Neural cell (in vitro differentiated cells): ENCODE measurements at regions not wholly inside any gene's neighbourhood (a gene's known extent, or its start where the extent isn't known, plus 50 kb on each side); places are given as distances from the start of the nearest gene placed in this dataset.

Experiments used
- H2AFZ ChIP-seq: fragments of 200-600, 300-800 bp; sonication (generic), shearing (Covaris generic); 2 replicates; pipeline ENCODE4 v1.6.0; 2014; ENCODE audit warnings: low read depth, mild to moderate bottlenecking, antibody characterized with exemption, low read length, moderate library complexity
- H3F3A ChIP-seq: fragments of 200-600 bp; shearing (Covaris generic); 2 replicates; pipeline ENCODE4 v1.6.1; 2016; ENCODE audit warnings: mild to moderate bottlenecking, moderate library complexity, mixed read lengths, antibody characterized with exemption, low read length; ENCODE audit not compliant: insufficient read depth, poor library complexity, severe bottlenecking
- H3K27ac ChIP-seq: fragments of 200-600, 300-800 bp; sonication (generic), shearing (Covaris generic); 2 replicates; pipeline ENCODE4 v1.5.1; 2014; ENCODE audit warnings: mild to moderate bottlenecking, low read length, moderate library complexity
- H3K27me3 ChIP-seq: fragments of 300-800, 200-600 bp; sonication (generic), shearing (Covaris generic); 2 replicates; pipeline ENCODE4 v1.6.0; 2014; ENCODE audit warnings: mild to moderate bottlenecking, low read depth, low read length, moderate library complexity; ENCODE audit not compliant: insufficient read depth
- H3K36me3 ChIP-seq: fragments of 300-800, 200-600 bp; sonication (generic), shearing (Covaris generic); 2 replicates; pipeline ENCODE4 v1.5.1; 2014; ENCODE audit warnings: mild to moderate bottlenecking, antibody characterized with exemption, low read length, moderate library complexity; ENCODE audit not compliant: insufficient read depth
- H3K4me2 ChIP-seq: fragments of 300-800, 200-600 bp; sonication (generic), shearing (Covaris generic); 2 replicates; pipeline ENCODE4 v1.6.0; 2014; ENCODE audit warnings: mild to moderate bottlenecking, low read length
- H3K4me3 ChIP-seq: fragments of 300-800, 200-600 bp; sonication (generic), shearing (Covaris generic); 2 replicates; pipeline ENCODE4 v1.5.1; 2014; ENCODE audit warnings: mild to moderate bottlenecking, low read length, moderate library complexity
- H3K79me2 ChIP-seq: fragments of 200-600 bp; shearing (Covaris generic); replicated peaks from 2 replicates; pipeline ENCODE4 v1.6.0; 2014; ENCODE audit warnings: mild to moderate bottlenecking, low read length, moderate library complexity; ENCODE audit not compliant: insufficient read depth
- H3K9ac ChIP-seq: fragments of 300-800, 200-600 bp; sonication (generic), shearing (Covaris generic); 2 replicates; pipeline ENCODE4 v1.6.1; 2016; ENCODE audit warnings: mild to moderate bottlenecking, low read length, mixed read lengths
- H3K9me2 ChIP-seq: fragments of 200-600 bp; shearing (Covaris generic); 2 replicates; pipeline ENCODE4 v1.6.1; 2016; ENCODE audit warnings: mild to moderate bottlenecking, low read length, mixed read lengths; ENCODE audit not compliant: insufficient read depth
- H3K9me3 ChIP-seq: fragments of 200-600, 300-800 bp; sonication (generic), shearing (Covaris generic); 2 replicates; pipeline ENCODE4 v1.6.1; 2016; ENCODE audit warnings: mild to moderate bottlenecking, mixed run types, low read length, moderate library complexity, mixed read lengths
- H4K20me1 ChIP-seq: fragments of 200-600 bp; shearing (Covaris generic); 2 replicates; pipeline ENCODE4 v1.6.1; 2016; ENCODE audit warnings: mild to moderate bottlenecking, mixed run types; ENCODE audit not compliant: insufficient read depth
- EP300 ChIP-seq: fragments of 450-650 bp; conservative IDR thresholded peaks from 2 replicates; pipeline ENCODE4 v1.6.1; 2014; ENCODE audit warnings: antibody characterized with exemption, mild to moderate bottlenecking, moderate library complexity; ENCODE audit not compliant: poor library complexity, severe bottlenecking
- EZH2 ChIP-seq: fragments of 200-600, 300-800 bp; shearing (Covaris generic), sonication (generic); IDR thresholded peaks from 2 replicates; pipeline ENCODE4 v1.6.1; 2014; ENCODE audit warnings: antibody characterized with exemption, low read length, borderline replicate concordance, mild to moderate bottlenecking; ENCODE audit not compliant: insufficient read depth, poor library complexity, severe bottlenecking
- MXI1 ChIP-seq: fragments of 450-650 bp; conservative IDR thresholded peaks from 2 replicates; pipeline ENCODE4 v1.6.1; 2014; ENCODE audit warnings: antibody characterized with exemption, mild to moderate bottlenecking; ENCODE audit not compliant: poor library complexity, severe bottlenecking
- POLR2AphosphoS5 ChIP-seq: IDR thresholded peaks from 2 replicates; pipeline ENCODE4 v1.6.1; 2012
- RAD21 ChIP-seq: fragments of 450-650 bp; conservative IDR thresholded peaks from 2 replicates; pipeline ENCODE4 v1.6.1; 2014; ENCODE audit warnings: antibody characterized with exemption, mild to moderate bottlenecking, moderate library complexity
- SMC3 ChIP-seq: fragments of 450-650 bp; conservative IDR thresholded peaks from 2 replicates; pipeline ENCODE4 v1.6.1; 2014; ENCODE audit warnings: antibody characterized with exemption, mild to moderate bottlenecking, moderate library complexity; ENCODE audit not compliant: poor library complexity
- TAF1 ChIP-seq: IDR thresholded peaks from 2 replicates; pipeline ENCODE4 v1.6.1; 2012; ENCODE audit warnings: low read depth
- TF ChIP-seq, protein P1 (sequence below): fragments of 450-650 bp; IDR thresholded peaks from 2 replicates; pipeline ENCODE4 v1.5.1; 2014; ENCODE audit warnings: antibody characterized with exemption, mild to moderate bottlenecking, moderate library complexity; ENCODE audit not compliant: poor library complexity, severe bottlenecking
- TF ChIP-seq, protein P2 (sequence below): IDR thresholded peaks from 2 replicates; pipeline ENCODE4 v1.6.1; 2012; ENCODE audit warnings: borderline replicate concordance

DNA sequence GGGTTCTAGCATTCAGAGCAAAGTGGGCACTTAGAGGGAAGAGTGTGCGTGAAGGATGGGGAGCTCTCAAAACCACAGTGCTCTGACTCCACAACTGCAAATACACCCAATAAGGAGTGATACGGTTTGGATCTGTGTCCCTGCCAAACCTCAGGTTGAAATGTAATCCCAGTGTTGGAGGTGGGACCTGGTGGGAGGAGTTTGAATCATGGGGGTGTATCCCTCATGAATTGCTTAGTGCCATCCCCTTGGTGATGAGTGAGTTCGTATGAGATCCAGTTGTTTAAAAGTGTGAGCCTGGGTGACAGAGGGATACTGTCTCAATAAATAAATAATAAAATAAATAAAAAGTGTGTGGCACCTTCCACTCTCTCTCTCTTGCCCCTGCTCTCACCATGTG, 50.3 kb upstream of the CCDC85A start:
- no peak for TF ChIP-seq SMC3
- TF ChIP-seq, protein P1, sequence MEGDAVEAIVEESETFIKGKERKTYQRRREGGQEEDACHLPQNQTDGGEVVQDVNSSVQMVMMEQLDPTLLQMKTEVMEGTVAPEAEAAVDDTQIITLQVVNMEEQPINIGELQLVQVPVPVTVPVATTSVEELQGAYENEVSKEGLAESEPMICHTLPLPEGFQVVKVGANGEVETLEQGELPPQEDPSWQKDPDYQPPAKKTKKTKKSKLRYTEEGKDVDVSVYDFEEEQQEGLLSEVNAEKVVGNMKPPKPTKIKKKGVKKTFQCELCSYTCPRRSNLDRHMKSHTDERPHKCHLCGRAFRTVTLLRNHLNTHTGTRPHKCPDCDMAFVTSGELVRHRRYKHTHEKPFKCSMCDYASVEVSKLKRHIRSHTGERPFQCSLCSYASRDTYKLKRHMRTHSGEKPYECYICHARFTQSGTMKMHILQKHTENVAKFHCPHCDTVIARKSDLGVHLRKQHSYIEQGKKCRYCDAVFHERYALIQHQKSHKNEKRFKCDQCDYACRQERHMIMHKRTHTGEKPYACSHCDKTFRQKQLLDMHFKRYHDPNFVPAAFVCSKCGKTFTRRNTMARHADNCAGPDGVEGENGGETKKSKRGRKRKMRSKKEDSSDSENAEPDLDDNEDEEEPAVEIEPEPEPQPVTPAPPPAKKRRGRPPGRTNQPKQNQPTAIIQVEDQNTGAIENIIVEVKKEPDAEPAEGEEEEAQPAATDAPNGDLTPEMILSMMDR: no peak
- TF ChIP-seq, protein P2, sequence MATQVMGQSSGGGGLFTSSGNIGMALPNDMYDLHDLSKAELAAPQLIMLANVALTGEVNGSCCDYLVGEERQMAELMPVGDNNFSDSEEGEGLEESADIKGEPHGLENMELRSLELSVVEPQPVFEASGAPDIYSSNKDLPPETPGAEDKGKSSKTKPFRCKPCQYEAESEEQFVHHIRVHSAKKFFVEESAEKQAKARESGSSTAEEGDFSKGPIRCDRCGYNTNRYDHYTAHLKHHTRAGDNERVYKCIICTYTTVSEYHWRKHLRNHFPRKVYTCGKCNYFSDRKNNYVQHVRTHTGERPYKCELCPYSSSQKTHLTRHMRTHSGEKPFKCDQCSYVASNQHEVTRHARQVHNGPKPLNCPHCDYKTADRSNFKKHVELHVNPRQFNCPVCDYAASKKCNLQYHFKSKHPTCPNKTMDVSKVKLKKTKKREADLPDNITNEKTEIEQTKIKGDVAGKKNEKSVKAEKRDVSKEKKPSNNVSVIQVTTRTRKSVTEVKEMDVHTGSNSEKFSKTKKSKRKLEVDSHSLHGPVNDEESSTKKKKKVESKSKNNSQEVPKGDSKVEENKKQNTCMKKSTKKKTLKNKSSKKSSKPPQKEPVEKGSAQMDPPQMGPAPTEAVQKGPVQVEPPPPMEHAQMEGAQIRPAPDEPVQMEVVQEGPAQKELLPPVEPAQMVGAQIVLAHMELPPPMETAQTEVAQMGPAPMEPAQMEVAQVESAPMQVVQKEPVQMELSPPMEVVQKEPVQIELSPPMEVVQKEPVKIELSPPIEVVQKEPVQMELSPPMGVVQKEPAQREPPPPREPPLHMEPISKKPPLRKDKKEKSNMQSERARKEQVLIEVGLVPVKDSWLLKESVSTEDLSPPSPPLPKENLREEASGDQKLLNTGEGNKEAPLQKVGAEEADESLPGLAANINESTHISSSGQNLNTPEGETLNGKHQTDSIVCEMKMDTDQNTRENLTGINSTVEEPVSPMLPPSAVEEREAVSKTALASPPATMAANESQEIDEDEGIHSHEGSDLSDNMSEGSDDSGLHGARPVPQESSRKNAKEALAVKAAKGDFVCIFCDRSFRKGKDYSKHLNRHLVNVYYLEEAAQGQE: no peak
- Histone ChIP-seq H3K36me3 (no peaks in the 10 kb centered on the region), H3F3A (no peaks in the 10 kb centered on the region), H4K20me1 (no peaks in the 10 kb centered on the region), H3K9ac (no peak overlapping the region), H3K27me3 (no peaks in the 10 kb centered on the region), H3K4me3 (no peak overlapping the region), H2AFZ (no peak overlapping the region), H3K9me2 (no peaks in the 10 kb centered on the region), H3K4me2 (no peak overlapping the region), H3K27ac (no peak overlapping the region), H3K79me2 (no peaks in the 10 kb centered on the region), H3K9me3 (no peaks in the 10 kb centered on the region)

DNA sequence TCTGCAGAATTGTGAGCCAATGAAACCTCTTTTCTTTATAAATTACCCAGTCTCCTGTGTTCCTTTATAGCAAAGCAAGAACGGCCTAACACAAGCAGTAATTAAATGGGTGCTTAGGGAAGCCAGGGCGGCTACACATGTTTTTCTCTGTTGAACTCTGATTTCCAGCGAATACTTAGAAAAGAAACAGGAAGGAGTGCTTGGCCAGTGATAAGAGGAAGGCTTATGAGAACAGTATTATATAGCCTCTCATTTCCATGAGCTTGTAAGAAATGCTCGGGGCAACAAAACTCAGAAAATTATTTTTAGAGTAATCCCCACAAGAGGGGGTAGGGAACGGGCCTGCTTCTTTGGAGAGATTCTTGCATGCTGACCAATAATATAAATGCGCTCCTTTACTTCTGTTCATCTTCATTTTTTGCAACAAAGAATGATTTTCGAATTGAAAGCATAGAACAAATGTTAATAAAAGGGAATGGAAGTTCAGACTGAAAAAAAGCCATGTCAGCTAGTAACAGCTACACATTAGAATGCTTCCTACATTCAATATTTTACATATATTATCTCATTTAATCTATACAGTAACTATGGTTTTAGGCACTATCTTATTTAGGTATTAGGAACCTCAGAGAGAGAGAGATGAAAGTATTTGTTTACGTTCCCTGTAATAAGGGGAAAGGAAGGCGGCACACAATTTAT, 49.7 kb upstream of the CCDC85A start:
- Histone ChIP-seq H3K27ac (no peak overlapping the region), H3K4me2 (no peak overlapping the region), H3K9me3 (no peaks in the 10 kb centered on the region), H3K36me3 (no peaks in the 10 kb centered on the region), H3F3A (no peaks in the 10 kb centered on the region), H3K27me3 (no peaks in the 10 kb centered on the region), H3K4me3 (no peak overlapping the region), H3K9me2 (no peaks in the 10 kb centered on the region), H2AFZ (no peak overlapping the region), H3K9ac (no peak overlapping the region), H3K79me2 (no peaks in the 10 kb centered on the region), H4K20me1 (no peaks in the 10 kb centered on the region)
- TF ChIP-seq RAD21 (no peak), TAF1 (no peak), EP300 (no peak), EZH2 (no peak), POLR2AphosphoS5 (no peak), MXI1 (no peak), SMC3 (no peak)
- TF ChIP-seq, protein P1: no peak
- TF ChIP-seq, protein P2: no peak
